ENCODE measurements at regions not wholly inside any gene's neighbourhood (a gene's known extent, or its start where the extent isn't known, plus 50 kb on each side); places are given as distances from the start of the nearest gene placed in this dataset.

DNA sequence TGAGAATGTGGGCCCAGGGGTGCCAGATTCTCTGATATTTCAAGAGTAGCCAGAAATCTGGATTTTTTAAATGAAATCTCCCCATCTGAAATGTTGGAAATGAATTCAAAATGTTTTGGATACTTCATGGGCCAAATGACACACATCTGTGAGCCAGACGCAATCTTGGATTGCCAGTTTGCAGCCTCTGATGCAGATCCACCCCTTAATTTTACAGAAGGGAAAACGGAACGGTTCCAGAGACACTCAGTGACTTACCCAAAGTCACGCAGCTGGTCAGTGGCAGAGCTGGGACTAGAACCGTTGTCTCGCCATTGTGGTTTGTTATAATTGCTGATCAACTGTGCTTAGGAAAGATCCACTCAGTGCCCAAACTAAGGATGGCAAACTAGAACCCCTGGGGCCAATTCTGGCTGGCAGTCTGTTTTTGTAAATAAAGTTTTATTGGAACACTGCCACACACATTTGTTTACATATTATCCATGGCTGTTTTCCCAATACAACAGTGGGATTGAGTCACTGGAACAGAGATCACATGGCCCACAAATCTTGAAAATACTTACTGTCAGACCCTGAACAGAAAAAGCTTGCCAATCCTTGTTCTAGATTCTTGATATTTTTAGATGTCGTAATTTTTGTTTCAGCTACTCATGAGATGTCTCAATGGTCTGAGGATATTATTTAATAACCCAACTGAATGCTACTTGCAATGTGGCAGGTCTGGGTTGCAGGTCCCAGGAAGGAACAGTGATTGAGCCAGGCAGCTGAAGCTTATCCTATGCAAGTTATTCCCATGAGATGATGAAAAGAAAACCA is 143.8 kb downstream of the AXIN2 start:
- Histone ChIP-seq H3K36me3 (ENCODE audit: control insufficient read depth, insufficient read depth, low read length) (no peaks in the 10 kb centered on the region), H2AFZ (ENCODE audit: low read length) (no peak overlapping the region), H4K20me1 (ENCODE audit: control insufficient read depth, extremely low read depth, insufficient read depth, low read length) (no peaks in the 10 kb centered on the region), H3K4me3 (replicated peaks in 1 of 4; ENCODE audit: control extremely low read depth in 1 of 4, insufficient read depth in 1 of 4, low read depth in 3 of 4, low read length in 4 of 4) (no peak overlapping the region), H3K9ac (ENCODE audit: insufficient read depth, low read length) (no peak overlapping the region), H3K9me3 (ENCODE audit: control insufficient read depth, insufficient read depth, low read depth, low read length) (no peaks in the 10 kb centered on the region), H3K79me2 (ENCODE audit: control insufficient read depth, insufficient read depth, low read length) (no peaks in the 10 kb centered on the region), H3K27me3 (ENCODE audit: control insufficient read depth, insufficient read depth, low read length) (no peaks in the 10 kb centered on the region), H3K4me2 (ENCODE audit: extremely low read depth, insufficient read depth, low read length) (no peak overlapping the region), H3K27ac (ENCODE audit: insufficient read depth, low read length) (no peak overlapping the region), H3K4me1 (ENCODE audit: control insufficient read depth, extremely low read depth, insufficient read depth, low read length) (no peaks in the 10 kb centered on the region)
- DNase-seq (ENCODE audit: low read depth in 2 of 2) = peak in 1 of 2 donors; percentile 71
- TF ChIP-seq, protein P1, sequence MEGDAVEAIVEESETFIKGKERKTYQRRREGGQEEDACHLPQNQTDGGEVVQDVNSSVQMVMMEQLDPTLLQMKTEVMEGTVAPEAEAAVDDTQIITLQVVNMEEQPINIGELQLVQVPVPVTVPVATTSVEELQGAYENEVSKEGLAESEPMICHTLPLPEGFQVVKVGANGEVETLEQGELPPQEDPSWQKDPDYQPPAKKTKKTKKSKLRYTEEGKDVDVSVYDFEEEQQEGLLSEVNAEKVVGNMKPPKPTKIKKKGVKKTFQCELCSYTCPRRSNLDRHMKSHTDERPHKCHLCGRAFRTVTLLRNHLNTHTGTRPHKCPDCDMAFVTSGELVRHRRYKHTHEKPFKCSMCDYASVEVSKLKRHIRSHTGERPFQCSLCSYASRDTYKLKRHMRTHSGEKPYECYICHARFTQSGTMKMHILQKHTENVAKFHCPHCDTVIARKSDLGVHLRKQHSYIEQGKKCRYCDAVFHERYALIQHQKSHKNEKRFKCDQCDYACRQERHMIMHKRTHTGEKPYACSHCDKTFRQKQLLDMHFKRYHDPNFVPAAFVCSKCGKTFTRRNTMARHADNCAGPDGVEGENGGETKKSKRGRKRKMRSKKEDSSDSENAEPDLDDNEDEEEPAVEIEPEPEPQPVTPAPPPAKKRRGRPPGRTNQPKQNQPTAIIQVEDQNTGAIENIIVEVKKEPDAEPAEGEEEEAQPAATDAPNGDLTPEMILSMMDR (conservative IDR thresholded peaks at IDR 0.05 in 1 of 2, IDR thresholded peaks at IDR 0.05 in 1 of 2; ENCODE audit: low read depth in 1 of 2, low read length in 2 of 2) = no peak
- no peak for TF ChIP-seq EZH2 (IDR thresholded peaks at IDR 0.05; ENCODE audit: low read length, missing control alignments)

GRCh38 chr17:65415991-65416390 is 145.5 kb downstream of the AXIN2 start:
- no peak overlapping the region for H3K27ac ChIP-seq (ENCODE audit: insufficient read depth, low read length)
- H3K36me3 ChIP-seq (ENCODE audit: control insufficient read depth, insufficient read depth, low read length) = no peaks in the 10 kb centered on the region
- no peak overlapping the region for H2AFZ ChIP-seq (ENCODE audit: low read length)
- no peaks in the 10 kb centered on the region for H3K79me2 ChIP-seq (ENCODE audit: control insufficient read depth, insufficient read depth, low read length)
- no peak overlapping the region for H3K4me2 ChIP-seq (ENCODE audit: extremely low read depth, insufficient read depth, low read length)
- H4K20me1 ChIP-seq (ENCODE audit: control insufficient read depth, extremely low read depth, insufficient read depth, low read length) = no peaks in the 10 kb centered on the region
- no peaks in the 10 kb centered on the region for H3K9me3 ChIP-seq (ENCODE audit: control insufficient read depth, insufficient read depth, low read depth, low read length)
- H3K4me1 ChIP-seq (ENCODE audit: control insufficient read depth, extremely low read depth, insufficient read depth, low read length) = no peaks in the 10 kb centered on the region
- H3K9ac ChIP-seq (ENCODE audit: insufficient read depth, low read length) = no peak overlapping the region
- no peaks in the 10 kb centered on the region for H3K27me3 ChIP-seq (ENCODE audit: control insufficient read depth, insufficient read depth, low read length)
- H3K4me3 ChIP-seq (replicated peaks in 1 of 4; ENCODE audit: control extremely low read depth in 1 of 4, insufficient read depth in 1 of 4, low read depth in 3 of 4, low read length in 4 of 4) = no peak overlapping the region
- TF ChIP-seq, protein P1 (conservative IDR thresholded peaks at IDR 0.05 in 1 of 2, IDR thresholded peaks at IDR 0.05 in 1 of 2; ENCODE audit: low read depth in 1 of 2, low read length in 2 of 2) = no peak
- no peak for TF ChIP-seq EZH2 (IDR thresholded peaks at IDR 0.05; ENCODE audit: low read length, missing control alignments)
- DNase-seq (ENCODE audit: low read depth in 2 of 2) = no peak

- H3K79me2 ChIP-seq (ENCODE audit: control insufficient read depth, insufficient read depth, low read length) = no peaks in the 10 kb centered on the region
- H3K36me3 ChIP-seq (ENCODE audit: control insufficient read depth, insufficient read depth, low read length) = no peaks in the 10 kb centered on the region
- H3K9ac ChIP-seq (ENCODE audit: insufficient read depth, low read length) = no peak overlapping the region
- H3K27me3 ChIP-seq (ENCODE audit: control insufficient read depth, insufficient read depth, low read length) = no peaks in the 10 kb centered on the region
- no peak for DNase-seq (ENCODE audit: low read depth in 2 of 2)
- TF ChIP-seq, protein P1 (conservative IDR thresholded peaks at IDR 0.05 in 1 of 2, IDR thresholded peaks at IDR 0.05 in 1 of 2; ENCODE audit: low read depth in 1 of 2, low read length in 2 of 2) = no peak
- TF ChIP-seq EZH2 (IDR thresholded peaks at IDR 0.05; ENCODE audit: low read length, missing control alignments) = no peak
- H2AFZ ChIP-seq (ENCODE audit: low read length) = no peak overlapping the region
- no peak overlapping the region for H3K4me2 ChIP-seq (ENCODE audit: extremely low read depth, insufficient read depth, low read length)
- no peaks in the 10 kb centered on the region for H3K4me1 ChIP-seq (ENCODE audit: control insufficient read depth, extremely low read depth, insufficient read depth, low read length)
- H3K27ac ChIP-seq (ENCODE audit: insufficient read depth, low read length) = no peak overlapping the region
- no peak overlapping the region for H3K4me3 ChIP-seq (replicated peaks in 1 of 4; ENCODE audit: control extremely low read depth in 1 of 4, insufficient read depth in 1 of 4, low read depth in 3 of 4, low read length in 4 of 4)
- no peaks in the 10 kb centered on the region for H4K20me1 ChIP-seq (ENCODE audit: control insufficient read depth, extremely low read depth, insufficient read depth, low read length)
- no peaks in the 10 kb centered on the region for H3K9me3 ChIP-seq (ENCODE audit: control insufficient read depth, insufficient read depth, low read depth, low read length)
These were observed 148.1 kb downstream of the AXIN2 start for GRCh38 chr17:65413390-65413789.

All from fibroblast of lung (primary cell).